ENCODE measurements at regions not wholly inside any gene's neighbourhood (a gene's known extent, or its start where the extent isn't known, plus 50 kb on each side); places are given as distances from the start of the nearest gene placed in this dataset.

- TF ChIP-seq CTCF (IDR thresholded peaks at IDR 0.05; ENCODE audit: low read depth, low read length), result no peak
- in situ Hi-C loops (cut with HindIII; ENCODE audit: low sequenced_read_pairs), result no loop called here
- H3K4me3 ChIP-seq (ENCODE audit: low read depth, low read length), result no peak overlapping the region
- DNase-seq (ENCODE audit: low read depth, low spot score), result no peak
Observed at GRCh38 chr4:181677621-181678020, 565.6 kb upstream of the TENM3 start.

- H3K4me3 ChIP-seq (ENCODE audit: low read depth, low read length), result no peak overlapping the region
- in situ Hi-C loops (cut with HindIII; ENCODE audit: low sequenced_read_pairs), result no loop called here
- DNase-seq (ENCODE audit: low read depth, low spot score), result no peak
- TF ChIP-seq CTCF (IDR thresholded peaks at IDR 0.05; ENCODE audit: low read depth, low read length), result no peak
Observed at GRCh38 chr4:181679754-181680153, 563.4 kb upstream of the TENM3 start.

GRCh38 chr4:181682367-181683047 is 560.7 kb upstream of the TENM3 start:
- no peak overlapping the region for H3K4me3 ChIP-seq (ENCODE audit: low read depth, low read length)
- peak; percentile 13 for DNase-seq (ENCODE audit: low read depth, low spot score)
- in situ Hi-C loops (cut with HindIII; ENCODE audit: low sequenced_read_pairs), result no loop called here
- TF ChIP-seq CTCF (IDR thresholded peaks at IDR 0.05; ENCODE audit: low read depth, low read length), result no peak

- no peak overlapping the region for H3K4me3 ChIP-seq (ENCODE audit: low read depth, low read length)
- in situ Hi-C loops (cut with HindIII; ENCODE audit: low sequenced_read_pairs), result no loop called here
- DNase-seq (ENCODE audit: low read depth, low spot score), result peak; percentile 59
- TF ChIP-seq CTCF (IDR thresholded peaks at IDR 0.05; ENCODE audit: low read depth, low read length), result no peak
Observed at GRCh38 chr4:181684310-181684709, 558.9 kb upstream of the TENM3 start.

GRCh38 chr4:181685461-181685860 is 557.7 kb upstream of the TENM3 start:
- peak; percentile 63 for DNase-seq (ENCODE audit: low read depth, low spot score)
- in situ Hi-C loops (cut with HindIII; ENCODE audit: low sequenced_read_pairs), result no loop called here

GRCh38 chr4:181685911-181686310 is 557.3 kb upstream of the TENM3 start:
- DNase-seq (ENCODE audit: low read depth, low spot score), result peak; percentile 86
- in situ Hi-C loops (cut with HindIII; ENCODE audit: low sequenced_read_pairs), result no loop called here
- no peak for TF ChIP-seq CTCF (IDR thresholded peaks at IDR 0.05; ENCODE audit: low read depth, low read length)
- no peak overlapping the region for H3K4me3 ChIP-seq (ENCODE audit: low read depth, low read length)

More at GRCh38 chr4:181685461-181685860, 557.7 kb upstream of the TENM3 start:
- no peak overlapping the region for H3K4me3 ChIP-seq (ENCODE audit: low read depth, low read length)
- TF ChIP-seq CTCF (IDR thresholded peaks at IDR 0.05; ENCODE audit: low read depth, low read length), result no peak

All from astrocyte of the spinal cord (primary cell).